Mesenchymal stem cell (in vitro differentiated cells and primary cell): ENCODE measurements at regions not wholly inside any gene's neighbourhood (a gene's known extent, or its start where the extent isn't known, plus 50 kb on each side); places are given as distances from the start of the nearest gene placed in this dataset.

Experiments
- DNase-seq: peaks from one replicate; pipeline ENCODE4 v3.0.0-alpha.2; 2013
- H2AFZ ChIP-seq: one replicate; pipeline ENCODE4 v1.6.1; 2013; ENCODE audit warnings: low read depth, mild to moderate bottlenecking, control low read depth, inconsistent platforms, low read length, moderate library complexity
- H2AK5ac ChIP-seq: 2 replicates; pipeline ENCODE4 v1.6.1; 2013; ENCODE audit warnings: low read length, moderate library complexity, mild to moderate bottlenecking, inconsistent platforms; ENCODE audit not compliant: severe bottlenecking
- H2BK120ac ChIP-seq: one replicate; pipeline ENCODE4 v1.6.1; 2013; ENCODE audit warnings: low read depth, mild to moderate bottlenecking, inconsistent platforms, low read length, moderate library complexity
- H2BK12ac ChIP-seq, 2 experiments: one replicate each; pipeline ENCODE4 v1.6.1; 2013; ENCODE audit warnings: inconsistent platforms in 2 of 2, low read length in 2 of 2, mild to moderate bottlenecking in 2 of 2, moderate library complexity in 2 of 2, control low read depth in 1 of 2
- H2BK15ac ChIP-seq: one replicate; pipeline ENCODE4 v1.6.1; 2013; ENCODE audit warnings: mild to moderate bottlenecking, low read depth, inconsistent platforms; ENCODE audit not compliant: poor library complexity, severe bottlenecking
- H2BK5ac ChIP-seq: 2 replicates; pipeline ENCODE4 v1.6.1; 2013; ENCODE audit warnings: low read depth, mild to moderate bottlenecking, low read length, control low read depth, inconsistent platforms; ENCODE audit not compliant: poor library complexity, severe bottlenecking
- H3K14ac ChIP-seq, 2 experiments: one replicate each; pipeline ENCODE4 v1.6.1; 2013; ENCODE audit warnings: inconsistent platforms in 2 of 2, low read length in 2 of 2, control low read depth in 1 of 2, mild to moderate bottlenecking in 1 of 2, moderate library complexity in 1 of 2
- H3K18ac ChIP-seq, 2 experiments: one replicate each; pipeline ENCODE4 v1.6.1; 2013; ENCODE audit warnings: inconsistent platforms in 2 of 2, low read length in 2 of 2, control low read depth in 1 of 2, low read depth in 1 of 2, mild to moderate bottlenecking in 1 of 2
- H3K23ac ChIP-seq, 2 experiments: one replicate each; pipeline ENCODE4 v1.6.1; 2013; ENCODE audit warnings: inconsistent platforms in 2 of 2, low read length in 2 of 2, mild to moderate bottlenecking in 2 of 2, moderate library complexity in 2 of 2, control low read depth in 1 of 2
- H3K27ac ChIP-seq: 2 replicates; pipeline ENCODE4 v1.5.1; 2013; ENCODE audit warnings: mild to moderate bottlenecking, moderate library complexity, low read length, control low read depth, inconsistent platforms; ENCODE audit not compliant: poor library complexity, severe bottlenecking
- H3K27me3 ChIP-seq, 2 experiments: 2 replicates each; pipeline versions ENCODE4 v1.6.1 to v1.7.0; 2013; ENCODE audit warnings: low read length in 2 of 2, mild to moderate bottlenecking in 2 of 2, moderate library complexity in 2 of 2, control low read depth in 1 of 2, inconsistent platforms in 1 of 2; ENCODE audit not compliant: control insufficient read depth in 1 of 2, insufficient read depth in 1 of 2
- H3K36me3 ChIP-seq, 2 experiments: 2 replicates each; pipeline versions ENCODE4 v1.6.1 to v1.7.0; 2013; ENCODE audit warnings: low read length in 2 of 2, control low read depth in 1 of 2, inconsistent platforms in 1 of 2, low read depth in 1 of 2, mild to moderate bottlenecking in 1 of 2; ENCODE audit not compliant: insufficient read depth in 2 of 2, control insufficient read depth in 1 of 2
- H3K4ac ChIP-seq, 2 experiments: one replicate each; pipeline ENCODE4 v1.6.1; 2013; ENCODE audit warnings: inconsistent platforms in 2 of 2, low read length in 2 of 2, mild to moderate bottlenecking in 2 of 2, moderate library complexity in 2 of 2, control low read depth in 1 of 2, low read depth in 1 of 2
- H3K4me1 ChIP-seq: 2 replicates; pipeline ENCODE4 v1.6.1; 2013; ENCODE audit warnings: low read depth, low read length, control low read depth; ENCODE audit not compliant: control insufficient read depth, insufficient read depth
- H3K4me2 ChIP-seq: 2 replicates; pipeline ENCODE4 v1.6.1; 2013; ENCODE audit warnings: low read length, mild to moderate bottlenecking, inconsistent platforms; ENCODE audit not compliant: poor library complexity, severe bottlenecking
- H3K4me3 ChIP-seq, 2 experiments: 2 replicates each; pipeline versions ENCODE4 v1.5.1 to v1.7.0; 2013; ENCODE audit warnings: low read length in 2 of 2, mild to moderate bottlenecking in 2 of 2, control low read depth in 1 of 2, low read depth in 1 of 2; ENCODE audit not compliant: insufficient read depth in 1 of 2
- H3K79me1 ChIP-seq: replicated peaks from 2 replicates; pipeline ENCODE4 v1.6.1; 2013; ENCODE audit warnings: mild to moderate bottlenecking, control low read depth, low read length, inconsistent platforms; ENCODE audit not compliant: poor library complexity, severe bottlenecking
- H3K9ac ChIP-seq: 2 replicates; pipeline ENCODE4 v1.7.0; 2013; ENCODE audit warnings: mild to moderate bottlenecking, low read length, moderate library complexity
- H3K9me3 ChIP-seq: 2 replicates; pipeline ENCODE4 v1.7.0; 2013; ENCODE audit warnings: mild to moderate bottlenecking, low read length; ENCODE audit not compliant: control insufficient read depth
- H4K8ac ChIP-seq: one replicate; pipeline ENCODE4 v1.6.1; 2013; ENCODE audit warnings: inconsistent platforms, mild to moderate bottlenecking, low read length, moderate library complexity
- H4K91ac ChIP-seq: one replicate; pipeline ENCODE4 v1.6.1; 2013; ENCODE audit warnings: mild to moderate bottlenecking, low read length, inconsistent platforms
- WGBS: methylation state at CpG from one replicate; pipeline ENCODE4 v1.1.7; 2013; ENCODE audit warnings: mixed read lengths; 5-methylcytosine and 5-hydroxymethylcytosine counted together

GRCh38 chr18:10403708-10404107 is 50.7 kb upstream of the APCDD1 start:
- Histone ChIP-seq H2BK5ac (no peak overlapping the region), H3K14ac (no peak overlapping the region), H3K4me2 (no peak overlapping the region), H3K4me1 (peaks cover 4% of the 10 kb centered on the region), H4K8ac (no peak overlapping the region), H3K36me3 (no peaks in the 10 kb centered on the region), H2BK12ac (no peak overlapping the region), H3K18ac (no peak overlapping the region), H3K9me3 (no peaks in the 10 kb centered on the region), H2BK120ac (no peak overlapping the region), H3K27ac (no peak overlapping the region), H2AFZ (no peak overlapping the region), H3K9ac (peak overlapping the region; percentile 70), H4K91ac (no peak overlapping the region), H3K27me3 (peaks cover 3 to 39% of the 10 kb centered on the region in 2 experiments), H2AK5ac (no peak overlapping the region), H3K79me1 (no peaks in the 10 kb centered on the region), H2BK15ac (no peak overlapping the region), H3K4me3 (no peak overlapping the region), H3K4ac (no peak overlapping the region), H3K23ac (no peak overlapping the region)
- 88% methylated on average over 11 of the region's 11 CpGs for WGBS
- DNase-seq: no peak

- Histone ChIP-seq H3K4me1 (peaks cover 4% of the 10 kb centered on the region), H3K27ac (no peak overlapping the region), H2AK5ac (no peak overlapping the region), H3K14ac (peak overlapping the region in 1 of 2 experiments; percentile 35), H2BK120ac (no peak overlapping the region), H2BK12ac (peak overlapping the region in 1 of 2 experiments; percentile 48), H4K91ac (no peak overlapping the region), H3K4me2 (no peak overlapping the region), H3K9me3 (no peaks in the 10 kb centered on the region), H3K18ac (no peak overlapping the region), H3K27me3 (peaks cover 3 to 39% of the 10 kb centered on the region in 2 experiments), H3K4me3 (peak overlapping the region in 1 of 2 experiments; percentile 70), H3K9ac (peak overlapping the region; percentile 70), H2BK15ac (no peak overlapping the region), H2AFZ (no peak overlapping the region), H3K79me1 (no peaks in the 10 kb centered on the region), H3K4ac (no peak overlapping the region), H3K36me3 (no peaks in the 10 kb centered on the region), H4K8ac (no peak overlapping the region), H3K23ac (no peak overlapping the region), H2BK5ac (no peak overlapping the region)
- 85% methylated on average over 8 of the region's 9 CpGs for WGBS
- no peak for DNase-seq
Measured at GRCh38 chr18:10404168-10404567, 50.3 kb upstream of the APCDD1 start.
